Germinal center (tissue), 1 donor: ENCODE measurements at regions not wholly inside any gene's neighbourhood (a gene's known extent, or its start where the extent isn't known, plus 50 kb on each side); places are given as distances from the start of the nearest gene placed in this dataset.

Experiments
- DNase-seq: peaks from one replicate; pipeline ENCODE4 v3.0.0; 2012; ENCODE audit warnings: mixed read lengths, low spot score

DNA sequence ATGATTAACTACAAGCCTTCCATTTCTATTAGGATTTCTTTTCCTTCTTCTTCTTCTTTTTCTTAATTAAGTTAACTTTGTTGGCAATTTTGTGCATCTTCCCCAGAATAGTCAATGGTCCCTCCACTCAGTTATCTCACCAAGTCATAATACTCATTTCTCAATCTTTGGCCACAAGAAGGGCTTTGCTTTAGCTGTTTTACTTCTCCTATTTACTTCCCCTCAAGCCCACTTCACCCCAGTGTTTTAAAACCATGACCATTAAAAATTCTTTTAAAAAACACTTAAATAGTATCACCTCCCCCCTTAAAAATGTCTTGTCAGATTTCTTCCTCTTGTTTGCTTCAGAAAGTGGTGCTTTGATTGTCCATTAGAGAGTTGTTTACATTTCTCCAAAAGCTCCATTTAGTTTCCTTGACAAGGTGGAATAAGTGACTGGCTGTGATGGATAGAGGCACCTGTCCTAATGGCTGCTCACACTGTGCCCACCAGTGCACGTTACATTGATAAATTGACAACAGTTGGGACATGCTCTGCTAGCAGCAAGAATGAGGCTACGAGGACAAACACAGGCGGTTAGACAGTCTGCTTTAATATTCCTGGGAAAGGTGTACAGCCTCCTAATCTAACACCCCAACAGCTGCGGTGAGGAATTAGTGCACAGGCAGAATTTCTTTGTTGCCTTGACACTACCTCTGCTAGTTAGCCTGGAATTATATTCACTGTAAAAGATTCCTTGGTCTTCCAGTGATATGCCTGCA lies 354.7 kb downstream of the LMO4 start:
- DNase-seq = no peak

DNA sequence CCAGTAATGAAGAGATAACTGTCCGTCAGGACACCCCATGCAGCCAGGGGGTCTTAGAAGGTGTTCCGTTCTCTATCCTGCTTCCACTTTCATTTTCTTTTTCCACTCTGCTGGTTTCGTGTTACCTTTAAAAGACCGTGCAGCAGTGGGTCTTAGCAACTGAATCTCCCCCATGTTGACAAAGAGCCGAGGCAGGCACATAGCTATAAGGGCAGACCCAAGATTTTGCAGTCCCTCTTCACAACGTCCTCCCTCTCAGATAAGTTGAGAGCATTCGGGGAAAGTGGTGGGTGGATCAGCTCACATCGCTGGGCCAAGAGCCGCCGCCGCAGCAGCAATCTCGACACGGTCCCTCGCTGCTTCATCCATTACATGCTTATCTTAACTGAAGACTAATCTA lies 355.5 kb downstream of the LMO4 start:
- no peak for DNase-seq

DNA sequence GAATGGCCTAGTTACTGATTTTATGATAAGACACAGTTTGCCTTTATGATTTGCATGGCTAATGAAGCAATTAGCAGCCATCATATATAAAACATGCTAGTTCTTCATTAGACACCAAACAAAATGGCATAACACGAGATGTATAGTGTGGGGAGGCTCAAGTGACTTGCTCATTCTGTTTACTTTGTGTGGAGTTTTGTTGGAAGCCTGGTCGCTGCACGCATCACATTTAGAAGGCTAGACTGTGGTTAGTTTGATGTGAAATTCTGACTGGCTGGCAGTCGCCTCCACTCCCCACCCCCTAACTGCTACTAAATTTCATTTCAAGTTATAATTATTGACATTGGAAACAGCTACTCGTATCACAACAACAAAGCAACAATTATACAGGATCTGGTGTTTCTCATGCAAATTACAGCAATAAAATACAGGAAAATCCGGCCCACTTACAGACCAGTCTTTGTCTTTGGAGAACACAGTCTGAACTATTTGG lies 356.1 kb downstream of the LMO4 start:
- DNase-seq = no peak

DNA sequence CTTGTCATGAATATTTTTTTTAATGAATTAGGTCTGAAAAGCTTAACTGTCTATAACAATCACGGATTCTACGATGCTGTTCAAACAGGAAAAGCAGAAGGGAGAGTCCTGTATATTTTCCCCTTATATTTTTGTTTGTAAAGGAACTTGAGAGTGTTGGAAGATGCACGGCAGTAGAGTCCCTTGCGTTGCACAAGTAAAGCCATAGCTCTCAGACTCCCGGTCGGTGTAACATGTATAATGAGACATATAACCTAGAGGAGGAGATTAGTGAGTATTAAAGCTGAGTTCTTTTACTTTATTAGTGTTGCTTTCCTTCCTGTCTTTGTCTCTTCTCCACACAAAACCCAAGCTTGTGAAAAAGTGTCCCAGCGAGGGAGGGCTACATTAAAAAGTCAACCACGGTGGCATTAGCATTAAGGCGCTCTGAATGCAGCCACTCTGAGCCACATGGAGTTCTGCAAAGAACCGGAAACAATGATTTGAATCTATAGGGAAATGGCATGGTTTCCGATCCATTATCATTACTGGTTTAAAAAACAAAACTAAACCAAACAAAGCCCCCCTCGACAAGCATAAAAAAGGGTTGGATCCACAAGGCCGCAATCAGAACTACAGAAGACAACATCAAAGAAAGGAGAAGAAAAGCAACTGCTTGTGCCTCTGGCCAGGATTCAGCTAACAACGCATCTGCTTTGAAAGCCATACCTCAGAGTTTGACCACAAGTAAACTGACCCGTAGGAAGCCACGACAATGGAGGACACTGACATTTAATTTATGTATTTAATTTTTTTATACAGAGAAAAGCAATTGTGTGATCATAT lies 356.8 kb downstream of the LMO4 start:
- DNase-seq = no peak

DNA sequence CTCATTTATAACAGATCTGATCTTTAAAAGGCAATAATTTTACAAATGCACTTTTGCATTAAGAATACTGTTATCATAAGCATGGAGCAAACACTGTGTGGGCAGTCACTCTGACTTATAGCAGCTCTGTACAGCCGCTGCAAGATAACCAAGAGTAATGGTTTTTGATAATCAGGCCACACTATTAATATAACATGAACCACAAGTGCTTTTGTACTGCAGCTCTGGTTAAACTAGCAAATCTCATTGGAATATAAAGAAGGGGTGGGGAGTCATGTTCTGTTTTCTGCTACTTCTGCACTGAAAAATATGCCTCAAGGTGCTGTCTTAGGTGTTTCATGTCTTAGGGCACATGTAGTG lies 357.4 kb downstream of the LMO4 start:
- DNase-seq = no peak

DNA sequence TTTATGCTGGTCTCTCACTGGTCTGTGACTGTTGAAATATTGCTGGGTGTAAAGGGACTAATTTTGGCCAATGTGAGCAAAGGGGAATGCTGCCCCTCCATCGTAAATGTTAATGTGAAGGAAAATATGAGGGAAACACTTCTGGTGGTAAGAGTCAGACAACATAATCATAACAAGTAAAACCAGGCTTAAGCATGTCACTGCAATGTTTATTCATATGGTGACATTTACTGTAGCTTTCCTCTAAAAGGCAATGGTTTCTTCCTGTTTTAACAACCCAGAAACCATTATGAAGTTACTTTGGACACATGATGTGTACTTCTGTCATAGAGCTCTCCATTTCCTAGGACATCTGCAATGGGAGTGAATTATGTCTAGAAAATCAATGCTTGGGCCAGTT lies 358.0 kb downstream of the LMO4 start:
- DNase-seq = no peak

DNA sequence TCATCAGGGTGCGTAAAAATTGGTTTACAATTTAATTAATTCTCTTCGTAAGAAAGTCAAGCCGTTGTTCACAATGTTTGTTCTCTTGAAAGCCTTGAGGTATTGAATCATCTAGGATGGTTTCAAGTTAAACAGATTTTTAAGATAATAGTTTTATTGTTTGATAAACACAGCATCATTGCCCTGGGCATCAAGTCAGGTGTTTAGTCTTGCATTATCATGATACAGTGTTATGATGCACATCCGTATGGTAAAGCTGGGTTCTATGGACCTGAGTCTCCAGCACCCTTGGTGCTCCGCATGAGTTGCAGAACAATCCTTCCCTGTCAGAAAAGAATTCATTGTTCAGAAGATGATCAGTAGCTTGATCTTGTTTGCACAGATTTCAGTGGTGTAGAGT lies 359.5 kb downstream of the LMO4 start:
- DNase-seq = no peak

DNA sequence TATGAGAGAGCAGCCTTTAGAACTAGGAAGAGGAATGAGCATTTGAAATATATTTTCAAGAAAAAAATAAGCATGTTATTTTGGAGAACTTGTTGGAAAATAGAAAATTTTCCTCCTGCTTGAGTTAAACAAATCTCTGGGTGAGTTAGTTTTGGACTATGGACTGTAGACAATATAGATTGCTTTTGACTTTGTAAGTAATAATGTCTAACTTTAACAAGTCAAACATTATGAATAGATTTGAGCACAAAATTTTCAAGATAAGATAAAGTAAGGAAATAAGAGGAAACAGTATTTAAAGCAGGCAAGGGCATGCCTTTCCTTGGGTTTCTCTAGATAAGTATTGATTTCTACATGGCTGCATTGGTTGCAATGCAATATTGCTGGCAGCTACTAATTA lies 360.8 kb downstream of the LMO4 start:
- no peak for DNase-seq

DNA sequence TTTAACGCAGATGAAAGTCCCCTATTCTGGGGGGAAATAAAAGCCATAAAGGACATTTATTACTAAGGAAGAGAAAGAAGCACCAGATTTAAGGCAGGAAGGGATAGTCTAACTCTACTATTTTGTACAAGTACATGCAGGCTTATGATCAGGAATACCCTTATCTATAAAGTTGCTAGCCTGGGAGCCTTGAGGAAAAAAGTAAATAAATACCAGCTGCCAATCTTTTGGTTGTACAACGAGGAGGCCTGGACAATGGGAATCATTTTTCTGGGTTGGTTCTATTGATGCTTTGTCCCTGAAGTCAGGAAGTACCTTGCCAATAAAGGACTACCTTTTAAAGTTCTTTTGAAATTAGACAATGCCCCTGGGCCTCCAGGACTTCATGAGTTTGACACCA lies 367.8 kb downstream of the LMO4 start:
- no peak for DNase-seq

DNA sequence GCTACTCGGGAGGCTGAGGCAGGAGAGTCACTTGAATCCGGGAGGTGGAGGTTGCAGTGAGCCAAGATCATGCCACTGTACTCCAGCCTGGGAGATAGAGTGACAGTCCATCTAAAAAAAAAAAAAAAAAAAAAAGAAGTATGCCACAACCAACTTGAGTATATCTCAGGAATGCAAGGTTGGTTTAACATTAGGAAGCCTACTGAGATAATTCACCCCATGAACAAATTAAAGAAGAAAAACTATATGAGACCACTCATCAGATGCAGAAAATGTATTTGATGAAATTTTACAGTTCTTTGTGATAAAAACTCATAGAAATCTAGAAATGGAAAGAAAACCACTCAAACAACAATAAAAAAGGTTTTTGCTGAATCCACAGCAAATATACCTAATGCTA lies 373.8 kb downstream of the LMO4 start:
- no peak for DNase-seq

DNA sequence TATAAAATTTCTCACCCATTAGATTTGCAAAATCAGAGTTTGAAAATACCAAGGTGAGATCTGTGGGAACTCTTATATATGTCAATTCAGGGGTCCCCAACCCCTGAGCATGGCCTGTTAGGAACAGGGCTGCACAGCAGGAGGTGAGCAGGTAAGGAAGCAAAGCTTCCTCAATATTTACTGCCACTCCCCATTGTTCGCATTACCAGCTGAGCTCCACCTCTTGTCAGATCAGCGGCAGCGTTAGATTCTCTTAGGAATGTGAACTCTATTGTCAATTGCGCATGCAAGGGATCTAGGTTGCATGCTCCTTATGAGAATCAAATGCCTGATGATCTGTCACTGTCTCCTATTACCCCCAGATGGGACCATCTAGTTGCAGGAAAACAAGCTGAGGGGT lies 376.6 kb downstream of the LMO4 start:
- DNase-seq = no peak

DNA sequence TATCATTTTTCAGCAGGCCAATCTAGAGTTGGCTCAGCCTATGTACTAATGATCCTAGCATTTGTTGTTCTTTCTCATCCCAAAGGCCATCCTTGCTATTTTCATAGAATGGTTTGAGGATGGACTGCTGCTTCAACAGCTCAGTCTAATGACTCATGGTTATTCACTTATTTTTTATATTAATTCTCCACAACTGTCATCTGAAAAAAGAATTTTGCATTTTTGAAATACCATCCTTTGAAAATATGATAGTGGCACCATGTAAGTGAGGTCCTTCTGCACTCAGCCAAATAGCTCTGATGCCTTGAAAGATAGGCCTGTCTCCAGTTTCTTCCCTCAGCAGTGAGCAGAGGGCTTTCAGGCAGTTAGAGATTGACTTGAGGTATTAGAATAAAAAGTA lies 377.5 kb downstream of the LMO4 start:
- no peak for DNase-seq

DNA sequence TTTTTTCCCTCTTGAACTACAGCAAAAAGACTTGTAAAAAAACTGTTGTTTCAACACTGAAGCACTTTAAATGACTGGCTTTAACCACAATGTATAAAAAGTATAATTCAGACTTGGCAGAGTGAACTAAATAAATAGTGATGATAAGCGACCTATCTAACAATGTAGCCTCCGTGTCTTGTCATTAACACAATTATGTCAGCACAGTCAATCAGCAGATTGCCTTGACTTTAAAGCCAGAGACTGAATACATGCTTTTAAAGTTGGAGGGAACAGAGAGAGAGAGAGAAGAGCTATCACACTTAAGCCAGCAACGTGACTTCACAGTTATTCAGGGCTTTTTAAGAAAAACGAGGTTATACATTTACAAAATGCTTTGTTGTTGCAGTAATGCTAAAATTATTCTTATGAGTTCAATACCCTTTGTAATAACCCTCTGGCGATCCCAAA lies 378.1 kb downstream of the LMO4 start:
- no peak for DNase-seq

DNA sequence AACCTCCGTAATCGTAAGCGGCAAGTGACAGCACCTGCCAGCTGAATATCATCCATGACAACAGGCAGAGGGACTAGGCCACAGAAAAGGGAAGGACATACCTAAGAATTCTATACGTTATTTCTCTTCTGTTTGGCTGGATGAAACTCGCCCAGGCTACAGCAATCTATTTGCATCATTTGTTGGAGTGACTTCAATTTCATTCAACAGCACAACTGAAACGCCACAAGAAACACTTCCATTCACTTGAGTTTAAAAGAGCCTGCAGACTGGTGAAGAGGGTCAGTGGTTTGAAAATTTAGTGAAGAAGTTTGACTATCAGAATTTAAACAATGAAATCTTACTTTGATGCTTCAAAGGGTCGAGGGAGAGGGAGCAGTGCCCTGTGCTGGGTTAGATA lies 378.7 kb downstream of the LMO4 start:
- no peak for DNase-seq

DNA sequence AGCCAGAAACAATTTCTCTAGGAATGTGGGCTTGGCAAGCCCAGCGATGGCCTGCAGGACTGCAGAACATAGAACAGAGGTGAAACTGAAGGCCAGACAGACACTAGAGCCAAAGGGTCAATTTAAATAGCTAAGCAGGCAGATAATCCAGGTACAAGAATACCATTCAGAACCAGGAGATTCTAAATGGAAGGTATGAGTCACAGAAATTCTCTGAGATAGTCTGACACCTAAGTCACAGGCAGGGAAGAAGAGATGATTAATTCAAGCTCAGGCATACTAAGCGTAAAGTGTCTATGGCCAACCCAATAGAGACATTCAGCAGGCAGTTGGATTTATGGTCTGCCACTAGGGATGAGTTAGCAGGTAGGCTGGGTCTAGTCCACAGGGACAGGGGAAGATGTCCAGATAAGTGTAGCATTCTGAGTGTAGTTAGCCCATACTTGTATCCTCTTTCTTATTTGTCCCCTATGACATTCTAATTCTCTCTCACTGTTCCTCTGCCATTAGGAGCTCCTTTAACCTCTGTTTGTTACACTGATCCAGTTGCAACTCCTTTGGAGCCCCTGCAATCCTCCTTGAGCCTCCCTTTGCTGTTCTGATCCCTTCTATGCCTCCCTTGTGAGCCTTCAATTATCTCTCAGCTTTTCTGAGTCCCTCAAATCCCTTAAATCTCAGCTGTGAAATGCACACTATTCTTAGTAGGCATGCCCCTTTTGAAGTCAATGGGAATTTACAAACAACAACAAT lies 383.8 kb downstream of the LMO4 start:
- DNase-seq = no peak

DNA sequence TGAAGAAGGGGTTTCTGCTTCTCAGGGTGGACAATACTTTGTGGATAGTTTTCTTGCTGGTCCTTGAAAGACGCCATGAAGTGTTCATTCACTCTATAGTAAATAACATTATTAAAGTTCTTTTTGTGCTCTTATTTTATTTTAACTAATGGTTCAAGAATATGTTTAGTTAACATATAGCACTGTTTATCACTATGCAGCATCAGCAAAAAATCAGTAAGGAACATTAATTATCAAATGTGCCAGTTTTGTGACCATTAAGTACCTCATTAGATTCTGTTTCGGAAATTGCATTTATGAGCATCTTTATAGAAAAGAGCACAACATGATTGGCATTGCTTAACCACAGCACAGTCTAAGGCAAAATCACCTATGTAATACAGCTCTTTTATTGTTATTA lies 385.6 kb downstream of the LMO4 start:
- no peak for DNase-seq

DNA sequence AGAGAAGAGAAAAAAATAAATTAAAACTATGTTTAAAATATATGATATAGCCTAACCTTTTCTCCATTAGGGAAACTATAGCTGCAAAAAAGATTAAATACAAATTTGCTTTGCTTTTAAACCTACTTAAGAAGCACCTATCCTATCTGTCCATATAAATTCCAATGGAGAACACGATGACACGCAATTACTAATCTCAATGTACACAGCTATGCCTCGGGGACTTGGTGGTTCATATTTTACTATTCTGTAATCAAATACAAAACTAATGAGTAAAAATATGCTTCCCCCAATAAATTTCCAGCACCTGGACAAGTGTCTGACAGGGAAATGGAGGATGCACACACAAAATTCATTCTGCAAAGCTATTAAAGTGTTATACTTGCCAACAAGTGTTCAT lies 386.4 kb downstream of the LMO4 start:
- no peak for DNase-seq

DNA sequence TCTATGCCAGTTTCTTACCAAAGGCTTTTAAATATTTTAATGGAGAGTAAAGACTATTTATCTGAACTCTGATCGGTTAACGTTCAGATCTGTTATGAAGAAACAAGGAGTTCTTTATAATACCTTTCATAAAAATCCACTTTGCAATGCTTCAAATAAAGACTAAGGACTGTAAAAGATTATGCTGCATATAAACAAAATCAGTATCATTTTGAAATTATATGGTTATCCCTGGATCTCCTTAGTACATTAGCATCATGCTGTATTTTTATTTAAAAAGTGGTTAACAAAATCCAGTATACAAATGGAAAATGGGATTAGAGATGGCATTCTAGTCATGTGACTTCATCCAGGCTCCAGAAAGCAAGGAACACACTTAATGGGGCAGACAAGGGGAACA lies 386.8 kb downstream of the LMO4 start:
- DNase-seq = no peak

DNA sequence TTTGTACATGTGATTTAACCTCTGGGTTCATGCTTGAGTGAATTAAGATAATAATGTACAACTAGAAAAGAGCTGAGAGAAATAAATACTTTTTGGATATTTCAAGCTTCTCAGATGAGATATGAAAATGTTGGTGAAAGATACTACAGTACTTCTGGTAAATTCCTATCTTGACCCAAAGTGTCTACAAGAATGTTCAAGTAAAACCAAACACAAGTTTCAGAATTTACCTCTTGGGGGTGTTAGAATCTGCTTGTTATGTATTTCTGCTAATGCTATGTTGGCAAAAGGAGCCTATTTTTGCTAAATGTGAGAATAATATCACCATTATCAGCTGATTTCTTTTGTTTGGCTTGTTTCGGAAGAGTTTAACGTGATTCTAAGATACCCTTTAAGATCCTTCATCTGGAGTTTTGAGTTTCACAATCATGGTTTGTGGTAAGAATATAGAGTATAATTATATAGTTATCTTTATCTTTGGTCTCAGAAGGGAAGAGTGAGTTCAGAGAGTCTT lies 388.5 kb downstream of the LMO4 start:
- no peak for DNase-seq

DNA sequence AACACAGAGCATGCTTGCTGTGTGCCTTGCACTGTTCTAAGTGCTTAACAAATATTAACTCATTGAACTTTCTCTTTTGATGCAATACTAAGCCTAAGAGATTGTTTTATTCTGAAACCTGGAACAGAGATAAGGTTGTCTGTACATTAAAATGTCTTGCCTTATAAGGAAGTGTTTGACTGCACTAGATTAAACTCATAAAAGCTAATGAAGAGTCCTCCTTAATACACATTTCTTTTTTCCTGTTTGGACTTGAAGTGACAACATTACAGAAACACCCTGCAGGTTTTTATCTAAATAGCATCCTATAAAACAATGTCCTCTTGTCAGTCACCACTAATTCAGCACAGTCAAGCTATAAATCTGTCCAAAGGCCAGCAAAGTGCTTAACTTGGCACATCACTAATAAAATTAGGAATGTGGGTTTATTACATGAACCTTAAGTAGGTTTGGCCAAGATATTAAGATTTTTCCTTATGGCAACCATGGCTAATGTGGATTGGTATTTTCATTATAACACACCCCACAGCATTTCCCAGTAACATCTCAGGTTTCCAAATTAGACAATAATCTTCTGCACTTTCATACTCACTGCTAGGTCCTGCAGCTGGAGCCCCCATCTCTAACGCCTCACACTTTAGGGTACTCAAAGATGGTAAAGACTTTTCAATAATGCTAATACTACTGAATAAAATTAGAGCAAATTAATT lies 389.7 kb downstream of the LMO4 start:
- DNase-seq = no peak

DNA sequence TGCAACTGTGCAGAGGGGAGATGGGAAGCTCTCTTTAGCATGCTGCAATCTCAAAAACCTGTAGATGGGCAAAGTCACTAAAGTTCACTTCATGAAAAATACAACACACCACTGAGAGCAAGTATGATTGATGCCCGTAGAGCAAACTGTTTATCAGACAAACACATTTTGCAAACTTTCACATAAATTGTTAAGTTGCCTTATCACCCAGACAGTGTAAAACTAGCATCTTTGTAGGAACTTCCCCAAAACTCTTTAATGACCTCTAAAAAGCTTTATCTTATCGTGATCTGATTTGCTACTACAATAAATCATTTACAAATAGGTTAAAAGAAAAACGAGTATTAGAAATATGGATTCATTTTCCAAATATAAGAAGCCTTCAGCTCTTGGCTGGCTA lies 391.0 kb downstream of the LMO4 start:
- no peak for DNase-seq

DNA sequence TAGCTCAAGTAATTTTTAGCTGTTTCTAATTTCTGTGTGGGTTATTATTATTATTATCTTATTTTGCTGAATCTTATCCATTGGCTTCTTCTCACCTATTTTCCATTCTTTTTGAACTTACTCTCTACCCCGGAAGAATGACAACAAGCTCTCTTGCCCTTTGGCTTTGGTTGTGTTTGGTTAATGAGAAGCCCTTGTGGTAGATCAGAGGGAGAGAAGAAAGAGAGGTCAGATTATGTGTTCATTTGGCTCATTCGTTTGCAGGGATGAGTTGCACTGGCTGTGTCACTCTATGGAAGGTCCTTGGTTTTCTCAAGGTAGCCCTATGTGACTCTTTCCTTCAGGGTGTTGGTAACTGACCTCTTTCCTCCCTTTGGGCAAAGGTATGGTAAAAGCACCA lies 391.9 kb downstream of the LMO4 start:
- DNase-seq = no peak
